ENCODE measurements at regions not wholly inside any gene's neighbourhood (a gene's known extent, or its start where the extent isn't known, plus 50 kb on each side); places are given as distances from the start of the nearest gene placed in this dataset.
A peak's percentile ranks its signal among the peaks of the same experiment; 100 is the strongest.

DNA sequence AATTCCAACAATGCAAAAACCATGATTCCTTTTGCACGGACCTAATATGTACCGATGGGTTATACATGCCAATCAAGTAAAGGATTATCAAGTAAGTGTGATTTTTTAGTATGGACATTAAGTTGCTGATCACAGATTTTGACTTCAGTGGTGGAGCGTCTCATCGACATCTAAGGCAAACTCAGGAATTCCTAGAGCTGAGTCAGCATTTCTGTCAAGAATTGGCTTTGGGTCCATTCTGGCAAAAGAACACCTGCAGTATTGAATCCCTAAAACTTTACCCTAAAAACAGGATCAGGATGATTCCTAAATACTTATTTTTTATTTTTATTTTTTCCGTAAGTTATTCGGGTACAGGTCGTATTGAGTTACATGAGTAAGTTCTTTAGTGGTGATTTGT is 83.6 kb downstream of the HPGD start:
- Histone ChIP-seq H3K36me3 (no peaks in the 10 kb centered on the region), H3K9me3 (no peaks in the 10 kb centered on the region), H3K27ac (no peak overlapping the region), H3K4me1 (peaks cover 0 to 12% (median 0%) of the 10 kb centered on the region in 3 donors), H3K27me3 (no peaks in the 10 kb centered on the region), H3K4me3 (no peak overlapping the region)
- TF ChIP-seq, protein P1, sequence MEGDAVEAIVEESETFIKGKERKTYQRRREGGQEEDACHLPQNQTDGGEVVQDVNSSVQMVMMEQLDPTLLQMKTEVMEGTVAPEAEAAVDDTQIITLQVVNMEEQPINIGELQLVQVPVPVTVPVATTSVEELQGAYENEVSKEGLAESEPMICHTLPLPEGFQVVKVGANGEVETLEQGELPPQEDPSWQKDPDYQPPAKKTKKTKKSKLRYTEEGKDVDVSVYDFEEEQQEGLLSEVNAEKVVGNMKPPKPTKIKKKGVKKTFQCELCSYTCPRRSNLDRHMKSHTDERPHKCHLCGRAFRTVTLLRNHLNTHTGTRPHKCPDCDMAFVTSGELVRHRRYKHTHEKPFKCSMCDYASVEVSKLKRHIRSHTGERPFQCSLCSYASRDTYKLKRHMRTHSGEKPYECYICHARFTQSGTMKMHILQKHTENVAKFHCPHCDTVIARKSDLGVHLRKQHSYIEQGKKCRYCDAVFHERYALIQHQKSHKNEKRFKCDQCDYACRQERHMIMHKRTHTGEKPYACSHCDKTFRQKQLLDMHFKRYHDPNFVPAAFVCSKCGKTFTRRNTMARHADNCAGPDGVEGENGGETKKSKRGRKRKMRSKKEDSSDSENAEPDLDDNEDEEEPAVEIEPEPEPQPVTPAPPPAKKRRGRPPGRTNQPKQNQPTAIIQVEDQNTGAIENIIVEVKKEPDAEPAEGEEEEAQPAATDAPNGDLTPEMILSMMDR (IDR thresholded peaks at IDR 0.05) = no peak
- no peak for TF ChIP-seq POLR2AphosphoS5 (IDR thresholded peaks at IDR 0.05)
- TF ChIP-seq EP300 (IDR thresholded peaks at IDR 0.05) = no peak
- no peak for ATAC-seq
- 96 to 97% methylated on average over 5 to 7 of the region's 7 CpGs for WGBS, 2 donors (ENCODE audit: low coverage in 1 of 2)

DNA sequence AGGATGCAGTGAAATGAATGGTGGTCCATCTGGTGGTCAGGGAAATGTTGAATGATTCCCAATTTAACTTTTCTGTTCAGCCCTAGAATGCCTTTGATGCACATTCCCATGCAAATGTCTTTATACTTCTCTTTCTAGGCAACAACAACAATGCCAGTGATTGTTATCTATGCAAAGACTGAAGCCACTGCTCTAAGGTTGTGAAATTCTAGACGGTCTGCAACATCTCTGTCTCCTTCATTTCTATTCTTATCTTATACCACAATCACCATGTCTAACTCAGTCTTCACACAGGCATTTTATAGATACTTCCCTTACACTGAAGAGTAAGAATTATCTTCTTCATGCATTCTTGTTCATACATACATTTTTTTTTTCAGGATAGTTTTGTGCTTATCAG is 84.5 kb downstream of the HPGD start:
- Histone ChIP-seq H3K4me1 (peaks cover 0 to 12% (median 0%) of the 10 kb centered on the region in 3 donors), H3K4me3 (no peak overlapping the region), H3K9me3 (no peaks in the 10 kb centered on the region), H3K27me3 (no peaks in the 10 kb centered on the region), H3K36me3 (no peaks in the 10 kb centered on the region), H3K27ac (no peak overlapping the region)
- WGBS, 2 donors (ENCODE audit: low coverage in 1 of 2) = 18 to 19% methylated on average over 1 of the region's 1 CpG
- no peak for ATAC-seq
- no peak for TF ChIP-seq POLR2AphosphoS5 (IDR thresholded peaks at IDR 0.05)
- no peak for TF ChIP-seq EP300 (IDR thresholded peaks at IDR 0.05)

DNA sequence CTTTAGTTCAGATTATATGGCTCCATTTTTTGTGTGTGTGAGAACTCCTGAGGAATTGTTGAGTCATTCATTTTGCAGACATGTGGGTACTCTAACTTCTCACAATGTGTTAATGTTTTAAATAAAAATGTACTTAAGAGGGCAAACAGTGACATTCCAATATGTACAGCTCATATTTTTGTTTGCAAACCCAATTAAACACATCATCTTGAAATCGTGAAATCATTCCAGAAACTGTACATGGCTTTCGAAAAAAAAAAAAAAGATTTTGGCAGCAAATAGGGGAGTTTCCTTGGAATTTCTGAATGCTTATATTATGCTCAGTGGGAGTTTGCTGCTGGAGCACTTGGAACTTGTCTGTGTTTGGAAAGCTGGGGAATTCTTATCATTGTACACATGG is 85.0 kb downstream of the HPGD start:
- Histone ChIP-seq H3K4me1 (peaks cover 0 to 12% (median 0%) of the 10 kb centered on the region in 3 donors), H3K4me3 (no peak overlapping the region), H3K9me3 (no peaks in the 10 kb centered on the region), H3K27ac (no peak overlapping the region), H3K36me3 (no peaks in the 10 kb centered on the region), H3K27me3 (no peaks in the 10 kb centered on the region)
- TF ChIP-seq POLR2AphosphoS5 (IDR thresholded peaks at IDR 0.05) (peak; percentile 33), EP300 (IDR thresholded peaks at IDR 0.05) (no peak)
- WGBS, 2 donors (ENCODE audit: low coverage in 1 of 2) = 0 to 20% methylated on average over 2 of the region's 2 CpGs
- no peak for ATAC-seq

DNA sequence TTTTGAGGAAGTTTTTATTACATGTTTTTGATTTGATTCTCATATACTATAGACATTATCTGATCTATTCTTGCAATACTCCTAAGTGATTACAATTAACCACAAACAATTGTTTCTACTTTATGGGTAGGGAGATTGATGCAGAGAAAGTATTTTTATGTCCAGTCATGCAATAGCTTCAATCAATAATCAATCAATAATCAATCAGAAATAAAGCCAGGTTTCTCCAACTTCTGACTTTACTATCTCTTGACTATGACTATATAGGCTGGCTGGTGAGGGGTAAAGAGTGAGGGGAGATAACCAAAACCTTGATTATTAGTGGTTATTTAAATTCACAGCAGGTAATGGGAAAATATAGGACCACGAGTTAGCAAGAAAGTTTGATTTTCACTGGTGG is 85.9 kb downstream of the HPGD start:
- Histone ChIP-seq H3K36me3 (no peaks in the 10 kb centered on the region), H3K4me1 (peaks cover 0 to 12% (median 0%) of the 10 kb centered on the region in 3 donors), H3K27me3 (no peaks in the 10 kb centered on the region), H3K9me3 (no peaks in the 10 kb centered on the region), H3K4me3 (no peak overlapping the region), H3K27ac (no peak overlapping the region)
- TF ChIP-seq POLR2AphosphoS5 (IDR thresholded peaks at IDR 0.05) = no peak
- TF ChIP-seq, protein P1 (IDR thresholded peaks at IDR 0.05) = no peak
- no peak for TF ChIP-seq POLR2A (IDR thresholded peaks at IDR 0.05)
- no peak for TF ChIP-seq EP300 (IDR thresholded peaks at IDR 0.05)
- 85 to 100% methylated on average over 1 of the region's 1 CpG for WGBS, 2 donors (ENCODE audit: low coverage in 1 of 2)
- no peak for ATAC-seq

DNA sequence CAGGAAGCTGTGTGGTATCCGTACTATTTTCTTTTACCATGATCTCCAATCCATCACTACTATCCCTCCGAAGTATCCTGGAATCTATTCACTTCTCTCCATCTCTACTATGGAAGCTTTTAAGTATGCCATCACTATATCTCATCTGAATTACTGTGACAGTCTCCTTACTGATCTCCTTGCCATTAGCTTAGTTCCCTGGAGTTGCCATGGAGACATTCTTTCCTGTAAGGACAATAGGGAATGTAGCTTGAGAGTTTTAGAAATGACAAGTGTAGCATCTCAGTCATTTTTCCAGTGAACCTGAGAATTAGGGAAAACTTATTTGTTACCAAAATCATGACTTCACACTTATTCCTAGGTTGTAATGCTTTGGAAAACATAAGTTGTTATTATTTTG is 86.3 kb downstream of the HPGD start:
- Histone ChIP-seq H3K4me1 (peaks cover 0 to 12% (median 0%) of the 10 kb centered on the region in 3 donors), H3K4me3 (no peak overlapping the region), H3K9me3 (no peaks in the 10 kb centered on the region), H3K27ac (no peak overlapping the region), H3K36me3 (no peaks in the 10 kb centered on the region), H3K27me3 (no peaks in the 10 kb centered on the region)
- whole genome bisulfite sequencing, 2 donors (ENCODE audit: low coverage in 1 of 2) = 80 to 100% methylated on average over 2 of the region's 2 CpGs
- no peak for ATAC-seq
- no peak for TF ChIP-seq POLR2AphosphoS5 (IDR thresholded peaks at IDR 0.05)
- TF ChIP-seq, protein P1 (IDR thresholded peaks at IDR 0.05) = no peak
- TF ChIP-seq EP300 (IDR thresholded peaks at IDR 0.05) = no peak
- no peak for TF ChIP-seq POLR2A (IDR thresholded peaks at IDR 0.05)

DNA sequence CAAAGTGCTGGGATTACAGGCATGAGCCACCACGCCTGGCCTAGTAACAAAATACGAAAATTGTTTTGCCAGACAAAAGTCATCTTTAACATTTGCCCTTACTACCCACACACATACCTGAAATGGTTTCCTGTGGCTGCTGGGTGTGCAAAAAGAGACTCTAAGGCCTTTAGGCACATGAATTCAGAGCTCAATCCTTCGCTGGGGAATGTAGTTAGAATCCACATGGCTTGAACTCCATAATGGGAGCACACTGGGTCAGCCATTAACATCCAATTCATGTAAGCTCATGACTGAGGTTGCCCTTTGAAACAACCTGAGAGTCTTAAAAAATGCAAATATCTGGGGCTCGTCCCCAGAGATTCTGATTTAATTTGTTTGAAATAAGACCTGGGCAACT is 87.8 kb downstream of the HPGD start:
- Histone ChIP-seq H3K27me3 (no peaks in the 10 kb centered on the region), H3K27ac (no peak overlapping the region), H3K9me3 (no peaks in the 10 kb centered on the region), H3K4me3 (no peak overlapping the region), H3K4me1 (peaks cover 0 to 12% (median 0%) of the 10 kb centered on the region in 3 donors), H3K36me3 (no peaks in the 10 kb centered on the region)
- TF ChIP-seq EP300 (IDR thresholded peaks at IDR 0.05) = no peak
- TF ChIP-seq POLR2AphosphoS5 (IDR thresholded peaks at IDR 0.05) = no peak
- no peak for TF ChIP-seq POLR2A (IDR thresholded peaks at IDR 0.05)
- TF ChIP-seq, protein P1 (IDR thresholded peaks at IDR 0.05) = no peak
- no peak for ATAC-seq
- WGBS, 2 donors (ENCODE audit: low coverage in 1 of 2) = 96 to 100% methylated on average over 2 to 3 of the region's 4 CpGs
